GM21526 (cell line): ENCODE measurements at regions not wholly inside any gene's neighbourhood (a gene's known extent, or its start where the extent isn't known, plus 50 kb on each side); places are given as distances from the start of the nearest gene placed in this dataset.
"Not testable (repeated sequence)": the region's sequence is repeated elsewhere in the genome, so short reads cannot be mapped to it uniquely, and the experiment has no call there.

Source experiments
- ATAC-seq: cut with Tn5 transposase; IDR thresholded peaks from one replicate; pipeline ENCODE4 v1.9.1; 2021; ENCODE audit warnings: moderate library complexity; ENCODE audit not compliant: unreplicated experiment, low FRiP score

DNA sequence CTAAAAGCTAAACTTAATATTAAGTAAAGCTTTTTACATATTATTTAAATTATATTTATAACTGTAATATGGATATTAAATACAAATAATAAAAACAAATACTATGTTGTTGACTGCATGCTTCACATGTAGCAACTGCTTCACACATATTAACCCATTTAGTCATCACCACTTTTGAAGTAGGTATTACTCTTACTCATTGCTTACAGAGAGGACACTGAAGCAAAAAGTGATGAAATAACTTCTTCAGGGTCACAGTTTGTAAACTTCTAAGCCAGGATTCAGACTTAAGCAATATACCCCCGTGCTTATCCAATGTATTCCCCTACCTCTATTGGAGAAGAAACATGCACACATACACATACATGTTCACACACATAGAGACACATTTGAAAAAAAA lies 166.6 kb downstream of the DKK2 start:
- no peak for ATAC-seq

DNA sequence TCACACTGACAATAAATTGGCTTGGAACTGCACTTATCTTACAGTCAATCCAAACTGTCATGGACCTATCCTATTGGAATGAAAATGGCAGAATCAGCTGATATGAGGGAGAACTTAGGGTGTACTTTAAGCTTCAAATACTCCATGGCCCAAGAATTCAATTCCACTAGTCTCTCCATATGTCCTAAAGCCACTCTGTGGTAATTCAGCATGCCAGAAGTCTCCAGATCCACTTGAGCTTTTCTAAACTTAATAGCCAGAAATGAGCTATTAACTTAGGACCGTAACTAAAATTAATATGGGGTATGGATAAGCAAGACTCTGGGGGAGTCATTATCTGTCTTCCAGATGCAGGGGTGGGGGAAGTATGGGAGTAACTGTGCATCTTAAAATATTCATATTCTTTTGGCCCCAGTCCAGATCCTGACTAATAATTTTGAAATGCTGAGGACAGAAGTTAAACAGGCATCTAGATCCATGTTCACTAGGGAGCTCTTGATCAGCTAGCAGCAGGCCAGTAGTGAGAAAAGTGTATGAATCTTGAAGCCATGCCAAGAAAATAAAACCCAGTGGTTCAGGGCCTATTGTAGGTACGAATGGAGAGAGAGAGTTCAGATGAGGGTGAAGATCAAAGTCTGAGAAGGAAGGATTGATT lies 167.6 kb downstream of the DKK2 start:
- ATAC-seq = no peak

DNA sequence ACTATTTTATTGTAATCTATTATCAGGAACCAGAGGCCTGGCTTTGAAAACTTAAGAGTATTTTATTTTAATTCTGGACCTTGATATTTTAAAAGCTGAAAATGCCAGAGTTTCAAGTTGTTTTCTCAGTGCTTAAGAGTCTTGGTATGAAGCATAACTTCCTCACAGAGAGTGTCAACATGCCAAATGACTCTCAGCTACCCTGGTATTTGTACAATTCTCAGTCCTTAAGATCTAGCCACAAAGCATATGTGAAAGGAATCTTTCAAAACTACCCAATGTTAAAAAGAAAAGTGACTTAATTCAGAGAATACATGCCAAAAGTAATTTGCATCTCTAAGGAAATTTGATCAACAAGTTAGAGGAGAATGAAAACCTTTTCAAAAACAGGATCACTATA lies 171.9 kb downstream of the DKK2 start:
- ATAC-seq = no peak

DNA sequence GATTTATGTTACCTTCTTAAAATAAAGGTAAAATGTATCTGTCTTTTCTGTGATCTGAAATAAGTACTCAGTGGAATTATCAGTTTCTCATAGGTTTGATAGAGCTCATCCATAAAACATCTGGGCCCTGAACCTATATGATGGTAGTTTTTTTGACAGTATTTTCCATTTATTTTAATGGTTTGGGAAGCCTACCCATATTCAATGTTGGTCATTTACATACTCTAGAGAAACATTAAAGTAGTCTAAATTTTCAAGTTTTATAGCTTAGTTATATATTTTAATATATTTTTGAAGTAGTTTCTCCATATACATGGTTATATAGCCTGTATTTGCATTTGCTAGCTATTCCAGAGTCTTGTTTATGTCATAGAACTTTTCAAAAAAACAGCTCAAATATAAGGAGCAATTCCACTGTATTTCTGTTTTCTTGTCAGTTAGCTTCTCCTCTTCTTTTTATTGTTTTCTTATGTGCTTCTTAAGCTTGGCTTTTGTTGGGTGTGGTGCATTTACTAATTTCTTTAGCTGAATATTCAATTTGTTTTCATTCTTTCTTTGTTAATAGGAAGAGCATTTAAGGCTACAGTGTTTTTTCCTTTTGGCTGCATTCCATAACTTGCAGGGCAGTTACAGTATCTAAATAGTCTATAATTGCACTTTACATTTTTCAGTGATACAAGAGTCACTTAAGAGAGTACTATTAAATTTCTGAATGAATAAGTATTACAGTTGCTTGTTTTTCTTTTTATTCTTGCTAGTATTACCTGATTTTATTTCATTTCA lies 181.4 kb downstream of the DKK2 start:
- no peak for ATAC-seq

DNA sequence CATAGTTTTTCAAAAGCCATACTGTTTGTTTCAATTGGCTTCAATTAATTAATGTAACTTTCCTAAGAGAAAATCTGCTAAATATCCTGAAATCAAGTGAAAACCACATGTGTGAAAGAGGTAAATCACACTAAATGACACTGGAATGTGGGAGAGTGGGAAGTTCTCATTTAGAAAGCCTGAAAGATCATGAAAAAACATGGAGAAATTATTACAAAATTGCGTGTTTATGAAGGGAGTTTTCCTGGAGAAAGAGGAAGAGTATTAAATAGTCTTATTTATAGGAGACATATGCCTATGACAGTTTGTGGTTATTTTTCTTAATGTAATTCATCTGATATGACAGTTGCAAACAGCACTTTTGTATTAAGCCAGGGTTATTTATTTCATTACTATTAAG lies 183.7 kb downstream of the DKK2 start:
- ATAC-seq = no peak

DNA sequence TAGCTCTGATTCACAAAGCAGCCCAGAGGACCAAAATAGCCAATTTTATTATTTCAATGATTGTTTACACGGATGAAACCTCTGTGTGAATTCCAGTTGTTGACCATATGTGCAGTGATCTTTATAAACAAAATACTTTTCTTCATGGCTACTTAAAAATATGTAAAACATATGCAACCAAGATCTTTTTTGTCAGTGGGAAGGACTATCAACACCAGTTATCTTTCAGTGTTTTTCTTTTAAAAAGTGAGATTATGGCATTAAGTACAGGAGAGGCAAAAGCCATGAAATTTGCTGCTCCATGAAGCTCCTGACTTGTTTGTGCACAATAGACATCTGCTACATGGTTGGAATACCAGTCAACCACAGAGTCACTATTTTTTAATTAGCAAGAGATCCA lies 184.4 kb downstream of the DKK2 start:
- ATAC-seq = no peak

DNA sequence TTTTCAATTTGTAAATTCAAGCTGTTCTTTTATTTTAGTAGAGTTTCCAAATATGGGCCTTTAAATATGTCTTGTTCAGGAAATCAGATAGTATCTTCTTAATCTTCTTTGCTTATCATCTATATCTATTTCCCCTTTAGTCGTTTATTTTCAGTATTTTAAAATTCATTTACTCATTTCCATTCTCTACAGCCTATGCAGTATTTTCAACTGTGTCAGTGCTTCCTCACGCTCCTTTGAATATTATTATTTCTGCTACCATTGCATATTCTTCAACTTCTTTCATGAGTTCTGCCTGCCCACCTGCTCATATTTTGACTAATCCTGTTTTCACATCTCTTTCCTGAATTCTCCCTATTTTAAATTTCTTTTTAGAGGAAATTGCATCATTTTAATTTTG lies 185.4 kb downstream of the DKK2 start:
- no peak for ATAC-seq

DNA sequence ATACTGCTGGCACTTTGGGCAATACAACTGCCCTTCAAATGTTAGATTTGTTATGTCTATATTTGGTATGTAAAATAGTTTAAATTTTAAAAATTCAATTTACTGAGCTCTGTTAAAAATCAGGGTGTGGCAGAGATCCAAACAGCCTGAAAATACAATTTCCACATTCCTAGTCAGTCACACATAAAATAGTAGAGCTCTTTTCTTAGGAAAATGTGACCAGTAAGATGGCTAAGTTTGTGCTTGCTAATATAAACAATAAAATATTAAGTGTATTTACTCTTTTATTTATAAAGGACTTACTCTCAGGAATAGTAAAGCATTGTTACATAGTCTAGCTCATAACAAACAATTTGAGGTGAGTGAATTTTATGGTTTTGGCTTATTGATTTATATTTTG lies 200.2 kb downstream of the DKK2 start:
- no peak for ATAC-seq

DNA sequence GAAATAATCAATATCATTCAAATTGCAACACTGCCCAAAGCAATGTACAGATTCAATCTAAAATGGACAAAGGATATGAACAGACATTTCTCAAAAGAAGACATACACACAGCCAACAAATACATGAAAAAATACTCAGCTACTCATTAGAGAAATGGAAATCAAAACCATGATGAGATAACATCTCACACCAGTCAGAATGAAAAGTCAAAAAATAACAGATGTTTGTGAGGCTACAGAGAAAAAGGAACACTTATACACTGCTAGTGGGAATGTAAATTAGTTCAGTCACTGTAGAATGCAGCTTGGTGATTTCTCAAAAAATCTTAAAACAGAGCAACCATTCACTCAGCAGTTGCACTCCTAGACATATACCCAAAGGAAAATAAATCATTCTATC lies 205.2 kb downstream of the DKK2 start:
- no peak for ATAC-seq

DNA sequence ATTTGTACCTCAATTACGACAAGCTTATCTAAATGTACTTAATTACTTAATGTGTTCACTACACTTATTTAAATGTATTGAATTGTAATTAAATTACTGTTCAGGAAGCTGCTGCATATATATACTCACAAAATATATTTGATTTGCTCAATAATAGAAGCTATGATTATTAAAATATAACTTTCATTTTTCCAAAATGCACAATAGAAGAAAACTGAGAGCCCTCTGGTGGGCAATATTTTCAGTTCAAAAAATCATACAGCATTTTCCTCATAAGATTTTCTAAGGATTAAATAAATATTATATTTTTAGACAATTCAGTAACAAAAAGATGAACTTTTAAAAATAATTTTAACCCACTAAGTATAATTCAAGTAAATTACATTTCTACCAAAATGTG lies 217.3 kb downstream of the DKK2 start:
- ATAC-seq = no peak

DNA sequence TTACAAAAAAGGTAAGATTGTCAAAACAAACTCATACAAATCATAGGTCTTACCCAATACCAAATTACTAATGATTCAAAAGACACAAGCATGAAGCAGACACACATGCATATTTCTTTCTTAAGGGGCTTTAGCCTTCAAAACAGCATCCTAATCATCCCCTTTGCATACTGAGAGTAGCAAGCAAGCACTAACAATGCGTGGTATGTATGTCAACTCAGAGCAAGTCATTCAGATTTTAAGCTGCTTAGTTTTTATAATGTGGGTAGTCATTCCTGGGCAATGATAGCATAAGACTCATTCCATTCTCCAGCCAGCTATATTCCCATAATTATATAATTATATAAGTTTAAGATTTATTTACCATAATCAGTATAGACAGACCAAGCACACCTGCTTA lies 219.6 kb downstream of the DKK2 start:
- ATAC-seq = no peak

DNA sequence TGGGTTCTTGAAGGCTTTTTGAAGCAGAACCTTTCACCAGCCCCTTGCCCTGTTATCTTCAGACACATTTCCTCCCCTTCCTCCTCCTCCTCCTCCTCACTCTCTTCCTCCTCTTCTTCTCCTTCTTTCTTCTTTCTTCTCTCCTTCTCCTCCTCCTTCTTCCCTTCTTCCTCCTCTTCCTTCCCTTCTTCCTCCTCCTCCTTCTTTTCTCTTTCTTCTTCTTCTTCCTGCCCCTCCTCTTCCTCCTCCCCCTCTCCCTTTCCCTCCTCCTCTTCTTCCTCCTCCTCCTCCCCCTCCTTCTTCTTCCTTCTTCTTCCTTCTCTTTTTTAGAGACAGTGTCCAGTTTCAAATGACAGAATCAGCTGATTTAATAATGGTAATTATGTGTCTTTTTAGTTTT lies 226.0 kb downstream of the DKK2 start:
- ATAC-seq = no peak

DNA sequence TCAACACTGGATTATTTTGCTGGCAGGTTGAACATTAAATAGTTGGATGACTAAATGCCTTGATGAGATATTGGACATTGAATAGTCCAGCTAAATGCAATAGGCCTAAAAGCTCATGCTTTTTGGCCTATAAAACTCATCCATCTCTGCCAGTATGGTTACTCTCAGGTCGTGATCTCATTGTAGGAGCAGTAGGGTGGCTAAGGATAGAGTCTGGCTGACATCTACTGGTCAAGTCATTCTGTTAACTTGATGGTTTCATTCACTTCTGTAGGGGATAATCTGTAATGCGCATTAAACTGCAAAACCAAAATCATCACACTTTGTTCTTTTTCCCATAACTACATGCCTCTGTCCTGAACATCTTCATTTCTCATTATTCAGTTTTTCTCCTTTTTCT lies 227.0 kb downstream of the DKK2 start:
- no peak for ATAC-seq

DNA sequence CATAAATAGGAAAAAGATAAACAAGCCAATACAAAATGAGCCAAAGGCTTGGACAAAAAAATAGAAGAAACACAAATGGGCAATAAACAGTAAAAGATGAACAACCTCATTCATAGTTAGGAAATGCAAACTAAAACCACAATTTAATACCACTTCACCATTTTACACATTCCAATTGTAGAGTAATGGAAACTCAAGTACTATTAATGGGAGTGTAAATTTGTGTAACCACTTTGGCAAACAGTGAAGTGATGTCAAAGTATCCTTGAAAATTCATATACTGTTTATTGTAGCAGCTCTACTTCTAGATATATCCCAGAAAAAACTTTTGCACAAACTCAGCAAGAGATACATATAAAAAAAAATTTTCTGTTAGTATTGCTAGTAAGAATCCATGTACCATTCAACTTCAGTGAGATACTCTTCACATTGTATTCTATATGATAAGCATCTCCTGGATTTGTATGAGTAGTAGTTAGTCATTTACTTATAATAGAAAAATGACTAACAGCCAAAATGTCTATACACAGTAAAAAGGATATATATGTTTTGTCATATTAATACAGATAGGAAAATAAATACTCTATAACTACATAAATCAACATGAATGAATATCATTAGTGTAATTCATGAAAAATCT lies 229.8 kb downstream of the DKK2 start:
- ATAC-seq = no peak

DNA sequence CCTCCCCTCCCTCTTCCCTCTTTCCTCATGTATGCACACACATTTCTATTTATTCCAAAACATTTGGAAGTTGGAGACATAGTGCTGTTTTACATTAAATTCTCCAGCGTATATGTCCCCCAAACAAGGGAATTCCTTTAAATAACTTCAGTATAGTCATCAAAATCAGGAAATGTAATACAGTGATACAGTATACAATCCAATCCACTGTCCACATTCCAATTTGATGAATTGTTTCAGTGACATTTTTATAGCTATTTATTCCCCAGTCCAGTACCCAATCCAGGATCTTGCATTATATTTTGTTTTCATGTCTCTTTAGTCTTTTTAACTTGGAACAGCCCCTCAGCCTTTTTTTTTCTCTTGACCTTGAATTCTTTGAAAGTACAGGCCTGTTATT lies 233.0 kb downstream of the DKK2 start:
- no peak for ATAC-seq

DNA sequence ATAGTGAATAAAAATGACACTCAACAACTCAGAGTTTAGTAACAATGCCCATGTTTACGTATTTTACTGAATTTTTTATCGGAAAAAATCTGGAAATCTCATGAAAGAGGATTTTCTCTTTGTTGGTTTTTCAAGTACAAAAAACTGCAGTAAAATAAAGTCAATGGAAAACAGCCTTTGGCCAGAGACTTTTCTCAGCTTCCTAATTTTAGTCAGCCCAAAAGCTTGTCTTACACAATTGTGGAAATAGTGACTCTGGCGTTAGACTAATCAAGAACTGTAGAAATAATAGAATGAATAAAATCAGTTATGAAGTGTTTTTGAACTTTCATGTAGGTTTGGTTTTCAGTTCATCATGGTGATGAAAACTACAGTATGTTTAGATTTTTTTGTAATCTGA lies 234.7 kb downstream of the DKK2 start:
- no peak for ATAC-seq

DNA sequence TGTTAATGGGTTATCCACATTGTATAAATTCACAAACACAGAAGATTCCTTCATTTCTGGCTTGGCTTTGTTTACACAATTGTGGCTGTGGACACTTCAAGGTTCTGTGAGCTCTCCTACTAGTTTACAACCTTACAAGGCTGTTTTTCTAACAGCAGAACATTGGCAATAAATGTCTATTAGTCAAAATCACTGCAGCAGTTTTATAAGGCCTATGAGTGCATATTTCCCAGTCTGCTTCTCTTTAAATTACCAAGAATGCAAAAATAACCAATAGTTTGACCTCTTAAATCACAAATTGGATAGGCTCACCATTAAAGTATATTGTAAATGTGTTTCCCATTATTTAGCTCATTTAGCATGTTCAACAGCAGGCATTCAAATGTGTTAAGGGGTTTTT lies 239.2 kb downstream of the DKK2 start:
- no peak for ATAC-seq

DNA sequence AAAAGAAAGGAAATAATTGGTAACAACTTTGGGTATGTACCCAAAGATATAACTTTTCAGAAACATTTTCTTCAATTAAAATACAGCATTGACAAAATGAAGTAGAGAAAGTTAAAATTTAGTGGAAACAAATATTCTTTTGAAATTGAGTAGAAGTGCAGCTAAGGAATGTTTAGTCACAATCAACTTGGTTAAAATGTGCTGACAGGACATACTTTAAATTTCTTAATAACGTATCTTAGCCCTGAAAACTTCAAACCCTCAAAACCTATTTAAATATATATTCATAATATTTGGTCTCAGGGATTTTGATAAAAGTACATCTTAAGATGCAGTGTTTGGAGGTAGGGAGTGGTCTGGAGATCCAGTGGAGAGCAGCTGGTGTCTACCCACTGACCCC lies 240.8 kb downstream of the DKK2 start:
- no peak for ATAC-seq

DNA sequence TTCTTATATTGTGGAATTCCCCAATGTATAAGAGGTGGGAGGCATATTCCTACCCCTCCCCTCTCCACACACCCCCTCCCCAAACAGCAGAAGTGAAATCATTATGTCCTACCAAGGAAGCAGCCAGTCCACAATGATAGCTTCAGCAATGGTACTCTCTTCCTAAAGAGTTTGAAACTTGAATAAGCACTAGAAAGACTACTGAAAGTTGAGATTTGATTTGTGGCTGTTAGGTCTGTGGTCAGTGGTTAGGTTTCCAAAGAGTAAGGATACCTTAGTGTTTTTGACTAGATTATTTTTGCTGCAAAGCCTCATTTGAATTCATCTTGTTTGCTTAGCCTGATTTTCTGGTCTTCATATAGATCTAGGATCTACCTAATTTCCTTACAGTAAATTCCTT lies 242.2 kb downstream of the DKK2 start:
- ATAC-seq = no peak

DNA sequence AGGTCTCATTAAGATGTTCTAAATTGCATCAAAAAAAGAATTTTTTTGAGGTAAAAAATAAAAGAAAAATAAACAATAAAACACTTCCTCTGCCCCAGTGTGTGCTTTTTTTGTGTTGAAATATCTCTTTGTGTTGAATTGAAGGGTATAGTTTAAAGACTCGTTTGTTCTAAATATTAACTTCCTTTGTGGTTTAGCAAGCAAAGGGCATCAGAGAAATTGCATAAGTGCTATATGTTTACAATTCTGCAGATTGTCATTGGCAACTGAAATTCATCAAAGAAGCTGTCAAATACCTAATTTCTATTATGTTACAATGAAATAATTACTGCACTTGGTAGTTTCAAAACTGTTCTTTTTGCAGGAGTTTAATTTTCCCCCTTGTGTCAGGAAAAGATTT lies 260.5 kb downstream of the DKK2 start:
- no peak for ATAC-seq

DNA sequence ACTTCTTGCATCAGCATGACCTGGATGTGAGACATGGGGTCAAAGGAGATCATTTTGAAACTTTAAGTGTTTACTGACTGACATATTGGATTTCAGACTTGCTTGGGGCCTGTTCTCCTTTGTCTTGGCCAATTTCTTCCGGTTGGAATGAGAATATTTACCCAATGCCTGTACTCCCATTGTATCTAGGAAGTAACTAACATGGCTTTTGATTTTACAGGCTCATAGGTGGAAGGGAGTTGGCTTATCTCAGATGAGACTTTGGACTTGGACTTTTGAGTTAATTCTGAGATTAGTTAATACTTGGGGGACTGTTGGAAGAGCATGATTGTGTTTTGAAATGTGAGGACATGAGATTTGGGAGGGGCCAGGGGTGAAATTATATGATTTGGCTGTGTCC lies 262.1 kb downstream of the DKK2 start:
- not testable (repeated sequence) for ATAC-seq
